H9 (cell line): ENCODE measurements at regions not wholly inside any gene's neighbourhood (a gene's known extent, or its start where the extent isn't known, plus 50 kb on each side); places are given as distances from the start of the nearest gene placed in this dataset.

Experiments
- DNase-seq: peaks from one replicate; pipeline ENCODE4 v3.0.0-alpha.2; 2017
- H2AFZ ChIP-seq: one replicate; pipeline ENCODE4 v1.6.1; 2013; ENCODE audit warnings: mild to moderate bottlenecking, low read length, control low read depth, moderate library complexity
- H2AK5ac ChIP-seq: 2 replicates; pipeline ENCODE4 v1.6.1; 2013; ENCODE audit warnings: low read length, control low read depth, mixed read lengths; ENCODE audit not compliant: insufficient read length
- H2BK120ac ChIP-seq: one replicate; pipeline ENCODE4 v1.6.1; 2013; ENCODE audit warnings: low read depth, mild to moderate bottlenecking, low read length, control low read depth, inconsistent platforms; ENCODE audit not compliant: poor library complexity, severe bottlenecking
- H2BK12ac ChIP-seq: 2 replicates; pipeline ENCODE4 v1.6.1; 2013; ENCODE audit warnings: low read length, control low read depth, mixed read lengths, low read depth; ENCODE audit not compliant: insufficient read length
- H2BK15ac ChIP-seq: 2 replicates; pipeline ENCODE4 v1.6.1; 2013; ENCODE audit warnings: low read depth, low read length, control low read depth
- H2BK20ac ChIP-seq: one replicate; pipeline ENCODE4 v1.6.1; 2013; ENCODE audit warnings: low read depth, mild to moderate bottlenecking, low read length, control low read depth, inconsistent platforms; ENCODE audit not compliant: poor library complexity, severe bottlenecking
- H2BK5ac ChIP-seq: 2 replicates; pipeline ENCODE4 v1.6.1; 2013; ENCODE audit warnings: low read length, control low read depth, mixed read lengths; ENCODE audit not compliant: insufficient read length
- H3K14ac ChIP-seq: 2 replicates; pipeline ENCODE4 v1.6.1; 2013; ENCODE audit warnings: low read length, control low read depth; ENCODE audit not compliant: insufficient read depth
- H3K18ac ChIP-seq: 2 replicates; pipeline ENCODE4 v1.6.1; 2013; ENCODE audit warnings: low read depth, mild to moderate bottlenecking, mixed read lengths, low read length, control low read depth; ENCODE audit not compliant: insufficient read length
- H3K23ac ChIP-seq: 2 replicates; pipeline ENCODE4 v1.6.1; 2013; ENCODE audit warnings: low read length, control low read depth, mixed read lengths, low read depth; ENCODE audit not compliant: insufficient read length
- H3K23me2 ChIP-seq: 2 replicates; pipeline ENCODE4 v1.6.1; 2013; ENCODE audit warnings: low read depth, mild to moderate bottlenecking, mixed read lengths, low read length, control low read depth; ENCODE audit not compliant: insufficient read length, poor library complexity, severe bottlenecking
- H3K27ac ChIP-seq: 2 replicates; pipeline ENCODE4 v1.5.1; 2013; ENCODE audit warnings: low read length, control low read depth, mixed read lengths, low read depth; ENCODE audit not compliant: insufficient read length
- H3K27me3 ChIP-seq: 2 replicates; pipeline ENCODE4 v1.6.1; 2013; ENCODE audit warnings: low read length, control low read depth, inconsistent platforms; ENCODE audit not compliant: insufficient read depth
- H3K4ac ChIP-seq: 2 replicates; pipeline ENCODE4 v1.6.1; 2013; ENCODE audit warnings: low read depth, mild to moderate bottlenecking, control low read depth, inconsistent platforms, low read length, moderate library complexity
- H3K4me1 ChIP-seq: 2 replicates; pipeline ENCODE4 v1.6.1; 2013; ENCODE audit warnings: low read length, control low read depth, inconsistent platforms; ENCODE audit not compliant: insufficient read depth
- H3K4me2 ChIP-seq: 2 replicates; pipeline ENCODE4 v1.6.1; 2013; ENCODE audit warnings: low read length, control low read depth, mixed read lengths; ENCODE audit not compliant: insufficient read length, insufficient read depth
- H3K56ac ChIP-seq: 2 replicates; pipeline ENCODE4 v1.6.1; 2013; ENCODE audit warnings: low read depth, mild to moderate bottlenecking, mixed read lengths, low read length, control low read depth; ENCODE audit not compliant: insufficient read length
- H3K79me1 ChIP-seq: 2 replicates; pipeline ENCODE4 v1.6.1; 2013; ENCODE audit warnings: low read depth, mild to moderate bottlenecking, moderate library complexity, low read length, control low read depth, inconsistent platforms; ENCODE audit not compliant: insufficient read depth, poor library complexity, severe bottlenecking
- H3K79me2 ChIP-seq: 2 replicates; pipeline ENCODE4 v1.6.1; 2013; ENCODE audit warnings: low read length, control low read depth, inconsistent platforms; ENCODE audit not compliant: insufficient read depth
- H3K9ac ChIP-seq: 2 replicates; pipeline ENCODE4 v1.6.1; 2013; ENCODE audit warnings: low read length, control low read depth, mixed read lengths; ENCODE audit not compliant: insufficient read length; ENCODE audit errors: extremely low read depth
- H3K9me3 ChIP-seq: one replicate; pipeline ENCODE4 v1.6.1; 2013; ENCODE audit warnings: low read depth, low read length, inconsistent platforms; ENCODE audit not compliant: control insufficient read depth
- H3T11ph ChIP-seq: one replicate; pipeline ENCODE4 v1.6.1; 2013; ENCODE audit warnings: mild to moderate bottlenecking, low read length, control low read depth, inconsistent platforms
- H4K20me1 ChIP-seq: one replicate; pipeline ENCODE4 v1.6.1; 2013; ENCODE audit not compliant: control insufficient read depth, insufficient read length, insufficient read depth
- H4K5ac ChIP-seq: 2 replicates; pipeline ENCODE4 v1.6.1; 2013; ENCODE audit warnings: low read depth, mild to moderate bottlenecking, mixed read lengths, low read length, control low read depth; ENCODE audit not compliant: insufficient read length
- H4K8ac ChIP-seq: replicated peaks from 2 replicates; pipeline ENCODE4 v1.6.1; 2013; ENCODE audit warnings: low read length, control low read depth, mixed read lengths, low read depth; ENCODE audit not compliant: insufficient read length
- H4K91ac ChIP-seq: 2 replicates; pipeline ENCODE4 v1.6.1; 2013; ENCODE audit warnings: low read depth, mild to moderate bottlenecking, moderate library complexity, mixed read lengths, low read length, control low read depth; ENCODE audit not compliant: insufficient read length
- H3K27ac Mint-ChIP-seq, 3 experiments: 2 replicates in 2 of 3; 3 replicates in 1 of 3; pipeline ENCODE4 v1.8.0; 2020 to 2021; ENCODE audit warnings: mixed read lengths in 3 of 3, mild to moderate bottlenecking in 1 of 3, moderate library complexity in 1 of 3
- H3K27me3 Mint-ChIP-seq: 2 replicates; pipeline ENCODE4 v1.8.0; 2021; ENCODE audit warnings: low read depth, mild to moderate bottlenecking, moderate library complexity, mixed read lengths
- H3K36me3 Mint-ChIP-seq, 3 experiments: 2 replicates in 2 of 3; 3 replicates in 1 of 3; pipeline ENCODE4 v1.8.0; 2020 to 2021; ENCODE audit warnings: low read depth in 3 of 3, mixed read lengths in 3 of 3; ENCODE audit not compliant: insufficient read depth in 1 of 3
- H3K4me1 Mint-ChIP-seq, 2 experiments: 2 replicates each; pipeline ENCODE4 v1.8.0; 2020; ENCODE audit warnings: mixed read lengths in 2 of 2
- H3K4me3 Mint-ChIP-seq, 2 experiments: 2 replicates in 1 of 2; 3 replicates in 1 of 2; pipeline ENCODE4 v1.8.0; 2020 to 2021; ENCODE audit warnings: mild to moderate bottlenecking in 2 of 2, mixed read lengths in 2 of 2, moderate library complexity in 1 of 2
- H3K9me3 Mint-ChIP-seq, 2 experiments: 2 replicates in 1 of 2; 3 replicates in 1 of 2; pipeline ENCODE4 v1.8.0; 2020; ENCODE audit warnings: mild to moderate bottlenecking in 2 of 2, mixed read lengths in 2 of 2, moderate library complexity in 1 of 2
- CTCF ChIP-seq: fragments of 200-600 bp; sonication (generic); conservative IDR thresholded peaks from 3 replicates; pipeline ENCODE4 v1.8.0; 2021; ENCODE audit warnings: antibody characterized with exemption, mild to moderate bottlenecking
- WGBS: extraction: QIAGEN DNeasy Blood & Tissue Kit; methylation state at CpG from one replicate; pipeline ENCODE4 v1.1.7; 2013; ENCODE audit warnings: missing lambda C conversion rate, low lambda C conversion rate, mixed read lengths; ENCODE audit not compliant: insufficient read length; ENCODE audit errors: extremely low coverage; 5-methylcytosine and 5-hydroxymethylcytosine counted together

DNA sequence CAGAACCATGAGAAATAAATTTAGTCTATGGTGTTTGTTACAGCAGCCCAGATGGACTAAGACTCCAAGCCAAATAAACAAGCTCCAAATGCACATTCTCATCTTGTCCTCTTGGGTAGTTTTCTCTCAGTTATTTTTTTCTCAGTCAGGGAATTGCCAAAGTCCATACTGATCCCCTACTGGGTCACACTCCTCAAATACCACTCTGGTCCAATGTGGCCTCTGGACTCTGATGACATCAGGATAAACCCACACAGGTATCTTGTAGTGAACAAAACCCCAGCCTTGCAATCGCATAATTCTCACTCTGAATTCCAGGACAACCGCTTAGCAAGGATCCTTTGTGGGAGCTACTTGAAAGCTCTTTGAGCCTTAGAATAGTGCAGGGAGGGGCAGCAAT lies 248.4 kb upstream of the JUN start:
- Mint-ChIP-seq H3K4me1 (no peaks in the 10 kb centered on the region), H3K9me3 (no peaks in the 10 kb centered on the region), H3K27ac (no peak overlapping the region), H3K4me3 (no peak overlapping the region), H3K36me3 (no peaks in the 10 kb centered on the region), H3K27me3 (no peaks in the 10 kb centered on the region)
- Histone ChIP-seq H4K5ac (no peak overlapping the region), H3K4me1 (no peaks in the 10 kb centered on the region), H2AFZ (no peak overlapping the region), H3K18ac (no peak overlapping the region), H3T11ph (no peak overlapping the region), H4K20me1 (no peaks in the 10 kb centered on the region), H2BK12ac (no peak overlapping the region), H2BK5ac (no peak overlapping the region), H3K23ac (no peak overlapping the region), H3K56ac (no peak overlapping the region), H3K4ac (no peak overlapping the region), H3K9ac (no peak overlapping the region), H3K14ac (no peak overlapping the region), H3K4me2 (no peak overlapping the region), H3K27me3 (no peaks in the 10 kb centered on the region), H4K8ac (no peak overlapping the region), H2BK15ac (no peak overlapping the region), H4K91ac (no peak overlapping the region), H3K79me1 (no peaks in the 10 kb centered on the region), H3K9me3 (no peaks in the 10 kb centered on the region), H2BK20ac (no peak overlapping the region), H3K27ac (no peak overlapping the region), H2AK5ac (no peak overlapping the region), H2BK120ac (no peak overlapping the region), H3K23me2 (no peaks in the 10 kb centered on the region), H3K79me2 (no peaks in the 10 kb centered on the region)
- no CpG with 5 or more reads among the region's 2 CpGs for WGBS
- no peak for DNase-seq
- TF ChIP-seq CTCF, result no peak
